Liver (tissue), 3 donors: ENCODE measurements at regions not wholly inside any gene's neighbourhood (a gene's known extent, or its start where the extent isn't known, plus 50 kb on each side); places are given as distances from the start of the nearest gene placed in this dataset.
"Not testable (repeated sequence)": the region's sequence is repeated elsewhere in the genome, so short reads cannot be mapped to it uniquely, and the experiment has no call there.

Experiments
- CTCF ChIP-seq: fragments of 150-350 bp; IDR thresholded peaks from 2 replicates; pipeline ENCODE4 v1.5.1; 2017; ENCODE audit warnings: improper control_type of control experiment, low read depth, low read length; ENCODE audit not compliant: missing input control
- FOXA1 ChIP-seq: IDR thresholded peaks from 2 replicates; pipeline ENCODE4 v1.6.1; 2016; ENCODE audit warnings: antibody characterized with exemption
- GABPA ChIP-seq, 2 donors: IDR thresholded peaks in 1 of 2; conservative IDR thresholded peaks in 1 of 2; 2 replicates each; pipeline ENCODE4 v1.6.1; 2016; ENCODE audit warnings: antibody characterized with exemption in 2 of 2, mild to moderate bottlenecking in 1 of 2, moderate library complexity in 1 of 2
- JUND ChIP-seq, 2 donors: IDR thresholded peaks; 2 replicates each; pipeline ENCODE4 v1.6.1; 2016; ENCODE audit warnings: antibody characterized with exemption in 2 of 2
- MAX ChIP-seq: IDR thresholded peaks from 2 replicates; pipeline ENCODE4 v1.6.1; 2016; ENCODE audit warnings: antibody characterized with exemption
- RAD21 ChIP-seq, 2 donors: IDR thresholded peaks; 2 replicates each; pipeline ENCODE4 v1.6.1; 2016; ENCODE audit warnings: antibody characterized with exemption in 2 of 2, mild to moderate bottlenecking in 2 of 2
- RXRA ChIP-seq, 2 donors: IDR thresholded peaks; 2 replicates each; pipeline ENCODE4 v1.6.1; 2017 to 2018; ENCODE audit warnings: antibody characterized with exemption in 2 of 2, mild to moderate bottlenecking in 1 of 2
- SP1 ChIP-seq: IDR thresholded peaks from 2 replicates; pipeline ENCODE4 v1.6.1; 2018; ENCODE audit warnings: antibody characterized with exemption, mild to moderate bottlenecking
- TAF1 ChIP-seq: conservative IDR thresholded peaks from 2 replicates; pipeline ENCODE4 v1.6.1; 2016; ENCODE audit warnings: antibody characterized with exemption, mild to moderate bottlenecking
- YY1 ChIP-seq: IDR thresholded peaks from 2 replicates; pipeline ENCODE4 v1.6.1; 2016; ENCODE audit warnings: antibody characterized with exemption, mild to moderate bottlenecking
- ZBTB33 ChIP-seq: IDR thresholded peaks from 2 replicates; pipeline ENCODE4 v1.6.1; 2016; ENCODE audit warnings: antibody characterized with exemption
- TF ChIP-seq, protein P1 (sequence below): IDR thresholded peaks from 2 replicates; pipeline ENCODE4 v1.6.1; 2016; ENCODE audit warnings: antibody characterized with exemption, mild to moderate bottlenecking
- donor health status: healthy.
- donor health status: healthy.

DNA sequence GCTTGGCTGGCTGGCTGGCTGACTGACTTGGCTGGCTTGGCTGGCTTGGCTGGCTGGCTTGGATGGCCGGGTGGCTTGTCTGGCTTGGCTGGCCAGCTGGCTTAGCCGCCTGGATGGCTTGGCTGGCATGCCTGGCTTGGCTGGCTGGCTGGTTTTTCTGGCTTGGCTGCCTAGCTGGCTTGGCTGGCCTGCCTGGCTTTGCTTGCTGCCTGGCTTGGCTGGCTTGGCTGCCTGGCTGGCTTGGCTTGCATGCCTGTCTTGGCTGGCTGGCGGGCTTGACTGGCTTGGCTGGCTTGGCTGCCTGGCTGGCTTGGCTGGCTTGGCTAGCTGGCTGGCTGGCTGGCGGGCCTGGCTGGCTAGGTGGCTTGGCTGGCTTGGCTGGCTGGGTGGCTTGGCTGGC is 2830.5 kb downstream of the RPIA start:
- TF ChIP-seq JUND (IDR thresholded peaks at IDR 0.05); TAF1; FOXA1; SP1; RAD21 (IDR thresholded peaks at IDR 0.05); ZBTB33; CTCF; MAX; RXRA (IDR thresholded peaks at IDR 0.05); GABPA (IDR thresholded peaks at IDR 0.05 in 1 of 2, conservative IDR thresholded peaks at IDR 0.05 in 1 of 2); YY1: not testable (repeated sequence)
- TF ChIP-seq, protein P1, sequence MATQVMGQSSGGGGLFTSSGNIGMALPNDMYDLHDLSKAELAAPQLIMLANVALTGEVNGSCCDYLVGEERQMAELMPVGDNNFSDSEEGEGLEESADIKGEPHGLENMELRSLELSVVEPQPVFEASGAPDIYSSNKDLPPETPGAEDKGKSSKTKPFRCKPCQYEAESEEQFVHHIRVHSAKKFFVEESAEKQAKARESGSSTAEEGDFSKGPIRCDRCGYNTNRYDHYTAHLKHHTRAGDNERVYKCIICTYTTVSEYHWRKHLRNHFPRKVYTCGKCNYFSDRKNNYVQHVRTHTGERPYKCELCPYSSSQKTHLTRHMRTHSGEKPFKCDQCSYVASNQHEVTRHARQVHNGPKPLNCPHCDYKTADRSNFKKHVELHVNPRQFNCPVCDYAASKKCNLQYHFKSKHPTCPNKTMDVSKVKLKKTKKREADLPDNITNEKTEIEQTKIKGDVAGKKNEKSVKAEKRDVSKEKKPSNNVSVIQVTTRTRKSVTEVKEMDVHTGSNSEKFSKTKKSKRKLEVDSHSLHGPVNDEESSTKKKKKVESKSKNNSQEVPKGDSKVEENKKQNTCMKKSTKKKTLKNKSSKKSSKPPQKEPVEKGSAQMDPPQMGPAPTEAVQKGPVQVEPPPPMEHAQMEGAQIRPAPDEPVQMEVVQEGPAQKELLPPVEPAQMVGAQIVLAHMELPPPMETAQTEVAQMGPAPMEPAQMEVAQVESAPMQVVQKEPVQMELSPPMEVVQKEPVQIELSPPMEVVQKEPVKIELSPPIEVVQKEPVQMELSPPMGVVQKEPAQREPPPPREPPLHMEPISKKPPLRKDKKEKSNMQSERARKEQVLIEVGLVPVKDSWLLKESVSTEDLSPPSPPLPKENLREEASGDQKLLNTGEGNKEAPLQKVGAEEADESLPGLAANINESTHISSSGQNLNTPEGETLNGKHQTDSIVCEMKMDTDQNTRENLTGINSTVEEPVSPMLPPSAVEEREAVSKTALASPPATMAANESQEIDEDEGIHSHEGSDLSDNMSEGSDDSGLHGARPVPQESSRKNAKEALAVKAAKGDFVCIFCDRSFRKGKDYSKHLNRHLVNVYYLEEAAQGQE, result not testable (repeated sequence)
